Common myeloid progenitor, CD34-positive (primary cell): ENCODE measurements at regions not wholly inside any gene's neighbourhood (a gene's known extent, or its start where the extent isn't known, plus 50 kb on each side); places are given as distances from the start of the nearest gene placed in this dataset.

Experiments
- CTCF ChIA-PET: fragments of 350-600 bp; sonication (Branson Sonifier 250); formaldehyde crosslinking; loops from one replicate; lab custom pipeline; 2021; ENCODE audit warnings: antibody characterized with exemption; lab: Charles Lee
- POLR2A ChIA-PET: fragments of 350-600 bp; sonication (Branson Sonifier 250); formaldehyde crosslinking; loops from one replicate; lab custom pipeline; 2021; ENCODE audit warnings: antibody characterized with exemption; lab: Charles Lee
- DNase-seq, 3 donors: peaks; one replicate each; pipeline versions ENCODE4 v3.0.0 to v3.0.0-alpha.2; 2013
- H3K27ac ChIP-seq, 2 experiments: 1 replicate in 1 of 2; 2 replicates in 1 of 2; pipeline ENCODE4 v1.7.0; 2013; ENCODE audit warnings: inconsistent platforms in 2 of 2, low read length in 2 of 2, mild to moderate bottlenecking in 2 of 2, low read depth in 1 of 2, moderate library complexity in 1 of 2; ENCODE audit not compliant: severe bottlenecking in 2 of 2, insufficient read depth in 1 of 2, poor library complexity in 1 of 2
- H3K27me3 ChIP-seq, 5 experiments: replicated peaks in 2 of 5; 1 replicate in 3 of 5; 2 replicates in 2 of 5; pipeline versions ENCODE4 v1.6.1 to v1.7.0; 2013; ENCODE audit warnings: low read length in 4 of 5, mild to moderate bottlenecking in 2 of 5, moderate library complexity in 2 of 5, inconsistent platforms in 1 of 5; ENCODE audit not compliant: insufficient read depth in 5 of 5, control insufficient read depth in 4 of 5
- H3K36me3 ChIP-seq, 4 experiments: 1 replicate in 2 of 4; 2 replicates in 2 of 4; pipeline versions ENCODE4 v1.6.1 to v1.7.0; 2013; ENCODE audit warnings: low read length in 3 of 4, control low read depth in 1 of 4, mild to moderate bottlenecking in 1 of 4; ENCODE audit not compliant: control insufficient read depth in 4 of 4, insufficient read depth in 4 of 4
- H3K4me1 ChIP-seq, 4 experiments: 1 replicate in 3 of 4; 2 replicates in 1 of 4; pipeline versions ENCODE4 v1.6.1 to v1.7.1; 2013; ENCODE audit warnings: low read length in 3 of 4, mild to moderate bottlenecking in 3 of 4, control low read depth in 1 of 4, inconsistent platforms in 1 of 4, moderate library complexity in 1 of 4; ENCODE audit not compliant: control insufficient read depth in 4 of 4, insufficient read depth in 4 of 4; ENCODE audit errors: control extremely low read depth in 1 of 4
- H3K4me3 ChIP-seq, 7 experiments: 1 replicate in 4 of 7; 2 replicates in 3 of 7; pipeline versions ENCODE4 v1.5.1 to v1.7.0; 2013; ENCODE audit warnings: mild to moderate bottlenecking in 7 of 7, low read length in 6 of 7, moderate library complexity in 6 of 7, inconsistent platforms in 2 of 7, low read depth in 2 of 7, control low read depth in 1 of 7; ENCODE audit not compliant: insufficient read depth in 4 of 7, control insufficient read depth in 1 of 7; ENCODE audit errors: extremely low read depth in 1 of 7
- H3K9me3 ChIP-seq, 5 experiments: 1 replicate in 4 of 5; 2 replicates in 1 of 5; pipeline versions ENCODE4 v1.6.1 to v1.7.1; 2013; ENCODE audit warnings: low read length in 4 of 5, mild to moderate bottlenecking in 2 of 5, inconsistent platforms in 1 of 5, low read depth in 1 of 5, moderate library complexity in 1 of 5; ENCODE audit not compliant: control insufficient read depth in 4 of 5, insufficient read depth in 2 of 5; ENCODE audit errors: control extremely low read depth in 1 of 5
- WGBS: methylation state at CpG from one replicate; pipeline ENCODE4 v1.1.5; 2013; ENCODE audit not compliant: insufficient coverage; 5-methylcytosine and 5-hydroxymethylcytosine counted together

- no peak for DNase-seq
- POLR2A ChIA-PET: no interaction called here
- Histone ChIP-seq H3K36me3 (no peaks in the 10 kb centered on the region), H3K27me3 (no peaks in the 10 kb centered on the region), H3K4me3 (no peak overlapping the region), H3K4me1 (peaks cover 0 to 2% (median 1%) of the 10 kb centered on the region in 4 experiments), H3K9me3 (peaks cover 0 to 13% (median 5%) of the 10 kb centered on the region in 5 experiments), H3K27ac (no peak overlapping the region)
- CTCF ChIA-PET: no interaction called here
Measured at GRCh38 chr11:37422511-37422910, 824.5 kb upstream of the RAG2 start.

- no peaks in the 10 kb centered on the region for H3K4me1 ChIP-seq
- H3K4me3 ChIP-seq: no peak overlapping the region
- DNase-seq: no peak
- no peaks in the 10 kb centered on the region for H3K36me3 ChIP-seq
- H3K9me3 ChIP-seq: no peaks in the 10 kb centered on the region
- 100% methylated on average over 2 of the region's 4 CpGs for WGBS
- CTCF ChIA-PET: no interaction called here
- no peak overlapping the region for H3K27ac ChIP-seq
- H3K27me3 ChIP-seq: no peaks in the 10 kb centered on the region
- POLR2A ChIA-PET: no interaction called here
Measured at GRCh38 chr11:37411289-37411688, 813.3 kb upstream of the RAG2 start.

- Histone ChIP-seq H3K27me3 (no peaks in the 10 kb centered on the region), H3K4me3 (no peak overlapping the region), H3K4me1 (no peaks in the 10 kb centered on the region), H3K36me3 (no peaks in the 10 kb centered on the region), H3K9me3 (peaks cover 0 to 3% (median 0%) of the 10 kb centered on the region in 5 experiments), H3K27ac (no peak overlapping the region)
- ChIA-PET POLR2A (no interaction called here), CTCF (no interaction called here)
- DNase-seq: no peak
Measured at GRCh38 chr11:37409124-37409523, 811.1 kb upstream of the RAG2 start.

- CTCF ChIA-PET: no interaction called here
- H3K4me3 ChIP-seq: no peak overlapping the region
- H3K36me3 ChIP-seq: no peaks in the 10 kb centered on the region
- H3K27ac ChIP-seq: no peak overlapping the region
- no peaks in the 10 kb centered on the region for H3K4me1 ChIP-seq
- 94% methylated on average over 2 of the region's 2 CpGs for WGBS
- no peaks in the 10 kb centered on the region for H3K27me3 ChIP-seq
- H3K9me3 ChIP-seq: peaks cover 0 to 5% (median 0%) of the 10 kb centered on the region in 5 experiments
- no peak for DNase-seq
- POLR2A ChIA-PET: no interaction called here
Measured at GRCh38 chr11:37407461-37407860, 809.4 kb upstream of the RAG2 start.

- Histone ChIP-seq H3K27ac (no peak overlapping the region), H3K4me1 (no peaks in the 10 kb centered on the region), H3K36me3 (no peaks in the 10 kb centered on the region), H3K27me3 (no peaks in the 10 kb centered on the region), H3K9me3 (peaks cover 0 to 5% (median 0%) of the 10 kb centered on the region in 5 experiments), H3K4me3 (no peak overlapping the region)
- CTCF ChIA-PET: no interaction called here
- no peak for DNase-seq
- POLR2A ChIA-PET: no interaction called here
- no CpG with 5 or more reads among the region's 1 CpG for WGBS
Measured at GRCh38 chr11:37406651-37407050, 808.6 kb upstream of the RAG2 start.

- ChIA-PET CTCF (no interaction called here), POLR2A (no interaction called here)
- Histone ChIP-seq H3K4me3 (no peak overlapping the region), H3K27ac (no peak overlapping the region), H3K36me3 (no peaks in the 10 kb centered on the region), H3K27me3 (no peaks in the 10 kb centered on the region), H3K4me1 (no peaks in the 10 kb centered on the region), H3K9me3 (peaks cover 0 to 5% (median 0%) of the 10 kb centered on the region in 5 experiments)
- DNase-seq: no peak
- no CpG with 5 or more reads among the region's 2 CpGs for WGBS
Measured at GRCh38 chr11:37404231-37404630, 806.2 kb upstream of the RAG2 start.

- POLR2A ChIA-PET: no interaction called here
Measured at GRCh38 chr11:37402663-37403062, 804.6 kb upstream of the RAG2 start.

More at GRCh38 chr11:37402663-37403062, 804.6 kb upstream of the RAG2 start:
- WGBS: no CpG with 5 or more reads among the region's 1 CpG
- H3K9me3 ChIP-seq: peaks cover 0 to 5% (median 0%) of the 10 kb centered on the region in 5 experiments
- no peaks in the 10 kb centered on the region for H3K27me3 ChIP-seq
- H3K27ac ChIP-seq: no peak overlapping the region
- CTCF ChIA-PET: no interaction called here
- no peak for DNase-seq
- H3K4me3 ChIP-seq: no peak overlapping the region
- H3K4me1 ChIP-seq: no peaks in the 10 kb centered on the region
- no peaks in the 10 kb centered on the region for H3K36me3 ChIP-seq
